NCI-H748 (cell line): ENCODE measurements at regions not wholly inside any gene's neighbourhood (a gene's known extent, or its start where the extent isn't known, plus 50 kb on each side); places are given as distances from the start of the nearest gene placed in this dataset.
A peak's percentile ranks its signal among the peaks of the same experiment; 100 is the strongest.

Experiments
- DNase-seq: peaks from one replicate; lab custom pipeline; 2025; ENCODE audit not compliant: unreplicated experiment; lab: John Stamatoyannopoulos, UW

- DNase-seq = no peak
Observed at GRCh38 chr3:53957831-53958230, 66.2 kb upstream of the SELENOK start.

DNA sequence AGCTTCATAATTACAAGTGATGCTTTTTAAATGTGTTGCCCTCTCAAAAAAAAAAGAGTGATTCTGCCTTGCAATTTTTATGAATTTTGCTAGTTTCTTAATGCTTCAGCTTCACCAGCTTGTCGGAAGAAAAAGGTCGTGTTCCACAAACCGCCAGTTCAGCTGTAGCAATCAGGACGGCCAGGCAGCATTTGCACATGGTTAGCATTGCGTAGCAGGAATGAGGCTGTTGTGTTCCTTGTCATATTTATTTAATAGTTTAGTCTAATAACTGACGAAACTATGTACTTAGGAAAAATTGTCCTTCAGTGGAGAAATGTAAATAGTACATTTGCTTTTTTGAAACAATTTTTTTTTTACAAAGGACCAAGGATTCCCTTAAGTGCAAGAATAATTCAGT, 64.9 kb upstream of the SELENOK start:
- no peak for DNase-seq

DNA sequence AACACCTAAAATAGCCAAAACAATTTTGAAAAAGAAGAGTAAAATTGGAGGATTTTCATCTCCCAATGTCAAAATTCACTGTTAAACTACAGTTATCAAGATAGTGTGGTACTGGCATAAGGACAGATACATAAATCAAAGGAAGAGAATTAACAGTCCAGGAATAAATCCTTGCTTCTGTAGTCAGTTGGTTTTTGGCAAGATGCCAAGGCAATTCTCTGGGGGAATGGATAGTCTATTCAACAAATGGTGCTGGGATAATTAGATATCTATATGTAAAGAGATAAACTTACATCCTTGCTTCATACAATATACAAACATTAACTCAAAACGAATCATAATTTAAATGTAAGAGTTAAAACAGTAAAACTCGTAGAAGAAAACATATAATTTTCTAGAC, 57.9 kb upstream of the SELENOK start:
- peak; percentile 88 for DNase-seq

DNA sequence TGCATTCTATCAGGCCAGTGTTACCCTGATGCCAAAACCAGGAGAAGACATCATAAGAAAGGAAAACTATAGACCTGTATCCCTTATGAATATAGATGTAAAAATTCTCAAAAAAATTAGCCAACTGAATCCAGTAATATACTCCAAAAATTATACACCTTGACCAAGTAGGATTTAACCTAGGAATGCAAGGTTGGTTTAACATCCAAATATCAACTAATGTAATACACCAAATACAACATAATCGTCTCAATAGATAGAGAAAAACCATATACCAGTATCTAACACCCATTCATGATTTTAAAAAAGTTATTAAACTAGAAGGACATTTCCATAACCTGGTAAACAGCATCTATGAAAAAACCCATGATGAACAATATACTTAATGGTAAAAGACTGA, 56.5 kb upstream of the SELENOK start:
- no peak for DNase-seq

GRCh38 chr3:53944028-53944427, 52.4 kb upstream of the SELENOK start:
- DNase-seq = no peak

DNA sequence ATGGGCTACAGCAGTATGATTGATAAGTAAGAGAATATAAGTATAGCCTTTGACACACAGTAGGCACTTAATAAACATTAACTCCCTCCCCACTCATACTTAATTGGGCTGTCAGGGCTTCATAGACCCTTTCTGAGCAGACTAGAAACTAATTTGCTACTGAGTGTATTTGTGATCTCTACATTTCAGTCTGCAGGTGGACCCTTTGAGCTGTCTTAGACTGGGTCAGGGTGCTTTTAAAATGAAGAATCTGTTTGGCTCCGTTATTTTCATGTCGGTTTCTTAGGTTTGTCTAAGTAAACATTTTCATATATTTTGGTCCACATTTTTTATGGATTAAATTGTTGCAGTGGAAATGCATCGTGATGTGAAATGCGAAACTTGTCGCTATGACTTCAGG, 50.3 kb upstream of the SELENOK start:
- peak; percentile 39 for DNase-seq
